Body of pancreas (tissue), 4 donors: ENCODE measurements at regions not wholly inside any gene's neighbourhood (a gene's known extent, or its start where the extent isn't known, plus 50 kb on each side); places are given as distances from the start of the nearest gene placed in this dataset.

Source experiments
- POLR2A ChIP-seq, 3 donors: fragments of 450-650 bp; IDR thresholded peaks; one replicate each; pipeline ENCODE4 v1.6.1; 2016; ENCODE audit warnings: antibody characterized with exemption in 3 of 3, mild to moderate bottlenecking in 2 of 3
- TF ChIP-seq, protein P1 (sequence below), 7 experiments: fragments of 450-650 bp in 4 of 7; fragments of 200-600 bp in 3 of 7; sonication (generic) in 3 of 7; IDR thresholded peaks; one replicate each; pipeline ENCODE4 v1.5.1; 2016 to 2019; ENCODE audit warnings: antibody characterized with exemption in 7 of 7

DNA sequence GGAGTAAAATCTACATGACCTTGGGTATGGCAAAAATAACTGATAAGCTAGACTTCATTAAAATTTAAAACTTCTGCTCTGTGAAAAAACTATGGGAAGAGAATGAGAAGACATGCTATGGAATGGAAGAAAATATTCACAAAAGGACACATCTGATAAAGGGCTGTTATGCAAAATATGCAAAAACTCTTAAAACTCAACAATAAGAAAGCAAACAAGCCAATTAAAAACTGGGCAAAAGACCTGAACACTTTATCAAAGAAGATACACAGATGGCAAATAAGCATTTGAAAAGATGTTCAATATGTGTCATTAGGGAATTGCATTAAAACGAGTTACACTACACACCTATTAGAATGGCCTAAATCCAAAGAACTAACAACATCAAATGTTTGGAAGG lies 439.5 kb downstream of the EFNA5 start:
- TF ChIP-seq, protein P1, sequence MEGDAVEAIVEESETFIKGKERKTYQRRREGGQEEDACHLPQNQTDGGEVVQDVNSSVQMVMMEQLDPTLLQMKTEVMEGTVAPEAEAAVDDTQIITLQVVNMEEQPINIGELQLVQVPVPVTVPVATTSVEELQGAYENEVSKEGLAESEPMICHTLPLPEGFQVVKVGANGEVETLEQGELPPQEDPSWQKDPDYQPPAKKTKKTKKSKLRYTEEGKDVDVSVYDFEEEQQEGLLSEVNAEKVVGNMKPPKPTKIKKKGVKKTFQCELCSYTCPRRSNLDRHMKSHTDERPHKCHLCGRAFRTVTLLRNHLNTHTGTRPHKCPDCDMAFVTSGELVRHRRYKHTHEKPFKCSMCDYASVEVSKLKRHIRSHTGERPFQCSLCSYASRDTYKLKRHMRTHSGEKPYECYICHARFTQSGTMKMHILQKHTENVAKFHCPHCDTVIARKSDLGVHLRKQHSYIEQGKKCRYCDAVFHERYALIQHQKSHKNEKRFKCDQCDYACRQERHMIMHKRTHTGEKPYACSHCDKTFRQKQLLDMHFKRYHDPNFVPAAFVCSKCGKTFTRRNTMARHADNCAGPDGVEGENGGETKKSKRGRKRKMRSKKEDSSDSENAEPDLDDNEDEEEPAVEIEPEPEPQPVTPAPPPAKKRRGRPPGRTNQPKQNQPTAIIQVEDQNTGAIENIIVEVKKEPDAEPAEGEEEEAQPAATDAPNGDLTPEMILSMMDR (IDR thresholded peaks at IDR 0.05), result no peak
- TF ChIP-seq POLR2A (IDR thresholded peaks at IDR 0.05), result no peak
